ENCODE measurements at regions not wholly inside any gene's neighbourhood (a gene's known extent, or its start where the extent isn't known, plus 50 kb on each side); places are given as distances from the start of the nearest gene placed in this dataset.

DNA sequence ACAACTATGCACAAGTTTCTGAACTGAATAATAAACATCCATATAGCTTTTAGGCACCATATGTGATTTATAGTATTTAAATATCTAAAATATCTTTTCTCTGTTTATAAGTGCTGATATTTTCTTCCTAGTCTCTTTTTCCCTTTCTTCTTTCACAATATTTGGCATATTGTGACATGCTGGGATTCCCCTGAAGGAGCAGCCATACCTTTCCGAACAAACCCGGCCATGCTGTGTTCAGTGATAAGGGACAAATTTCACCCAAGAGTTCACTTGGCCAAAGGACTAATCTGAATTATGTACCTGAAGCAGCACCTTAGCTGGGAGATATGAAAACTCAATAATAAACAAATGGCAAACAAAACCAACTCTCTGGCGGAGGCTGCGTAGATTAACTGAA is 250.8 kb downstream of the RDH14 start (continued):
- TF ChIP-seq KDM5A (IDR thresholded peaks at IDR 0.05; ENCODE audit: low read length) (no peak), EZH2 (IDR thresholded peaks at IDR 0.05; ENCODE audit: low read depth, low read length, severe bottlenecking) (no peak)
- TF ChIP-seq, protein P1, sequence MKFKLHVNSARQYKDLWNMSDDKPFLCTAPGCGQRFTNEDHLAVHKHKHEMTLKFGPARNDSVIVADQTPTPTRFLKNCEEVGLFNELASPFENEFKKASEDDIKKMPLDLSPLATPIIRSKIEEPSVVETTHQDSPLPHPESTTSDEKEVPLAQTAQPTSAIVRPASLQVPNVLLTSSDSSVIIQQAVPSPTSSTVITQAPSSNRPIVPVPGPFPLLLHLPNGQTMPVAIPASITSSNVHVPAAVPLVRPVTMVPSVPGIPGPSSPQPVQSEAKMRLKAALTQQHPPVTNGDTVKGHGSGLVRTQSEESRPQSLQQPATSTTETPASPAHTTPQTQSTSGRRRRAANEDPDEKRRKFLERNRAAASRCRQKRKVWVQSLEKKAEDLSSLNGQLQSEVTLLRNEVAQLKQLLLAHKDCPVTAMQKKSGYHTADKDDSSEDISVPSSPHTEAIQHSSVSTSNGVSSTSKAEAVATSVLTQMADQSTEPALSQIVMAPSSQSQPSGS (IDR thresholded peaks at IDR 0.05; ENCODE audit: low read length), result no peak
